Naive thymus-derived CD4-positive, alpha-beta T cell (primary cell): ENCODE measurements at regions not wholly inside any gene's neighbourhood (a gene's known extent, or its start where the extent isn't known, plus 50 kb on each side); places are given as distances from the start of the nearest gene placed in this dataset.

ENCODE experiments used
- ATAC-seq: fragments of 150-1000 bp; cut with Tn5 transposase; 2 replicates; pipeline ENCODE4 v1.10.0; 2021; ENCODE audit warnings: mild to moderate bottlenecking, moderate library complexity
- CTCF ChIA-PET: fragments of 350-600 bp; sonication (Branson Sonifier 250); formaldehyde crosslinking; loops from one replicate; lab custom pipeline; 2021; ENCODE audit warnings: antibody characterized with exemption; lab: Charles Lee
- POLR2A ChIA-PET: fragments of 350-600 bp; sonication (Branson Sonifier 250); formaldehyde crosslinking; loops from one replicate; lab custom pipeline; 2021; ENCODE audit warnings: antibody characterized with exemption, inconsistent platforms; lab: Charles Lee
- DNase-seq, 9 donors: peaks; one replicate each; pipeline versions ENCODE4 v3.0.0 to v3.0.0-alpha.2; 2020 to 2022; ENCODE audit warnings: mixed read lengths in 1 of 9
- H3K27ac ChIP-seq: one replicate; pipeline ENCODE4 v1.7.0; 2013; ENCODE audit warnings: mild to moderate bottlenecking, low read depth, low read length, moderate library complexity
- H3K27me3 ChIP-seq, 2 donors: one replicate each; pipeline ENCODE4 v1.7.0; 2013; ENCODE audit warnings: low read length in 2 of 2, mild to moderate bottlenecking in 2 of 2, moderate library complexity in 2 of 2; ENCODE audit not compliant: control insufficient read depth in 2 of 2, insufficient read depth in 2 of 2
- H3K36me3 ChIP-seq, 3 experiments: 1 replicate in 2 of 3; 2 replicates in 1 of 3; pipeline ENCODE4 v1.7.0; 2013; ENCODE audit warnings: low read length in 3 of 3, mild to moderate bottlenecking in 3 of 3, moderate library complexity in 1 of 3; ENCODE audit not compliant: insufficient read depth in 3 of 3, control insufficient read depth in 2 of 3
- H3K4me1 ChIP-seq, 2 donors: one replicate each; pipeline ENCODE4 v1.7.0; 2013; ENCODE audit warnings: low read length in 2 of 2, mild to moderate bottlenecking in 2 of 2, moderate library complexity in 1 of 2; ENCODE audit not compliant: control insufficient read depth in 2 of 2, insufficient read depth in 2 of 2
- H3K4me3 ChIP-seq: 2 replicates; pipeline ENCODE4 v1.7.0; 2013; ENCODE audit warnings: mild to moderate bottlenecking, low read length
- H3K9me3 ChIP-seq, 3 experiments: 1 replicate in 2 of 3; 2 replicates in 1 of 3; pipeline ENCODE4 v1.7.0; 2013; ENCODE audit warnings: low read length in 3 of 3; ENCODE audit not compliant: control insufficient read depth in 2 of 3
- H3K27ac Mint-ChIP-seq, 9 donors: one replicate each; pipeline ENCODE4 v1.8.0; 2020 to 2022; ENCODE audit warnings: mixed read lengths in 9 of 9, mild to moderate bottlenecking in 8 of 9, moderate library complexity in 5 of 9, inconsistent platforms in 2 of 9
- H3K27me3 Mint-ChIP-seq, 5 donors: one replicate each; pipeline ENCODE4 v1.8.0; 2021 to 2022; ENCODE audit warnings: mixed read lengths in 5 of 5, mild to moderate bottlenecking in 1 of 5
- H3K36me3 Mint-ChIP-seq, 5 donors: one replicate each; pipeline ENCODE4 v1.8.0; 2020 to 2022; ENCODE audit warnings: mixed read lengths in 5 of 5, mild to moderate bottlenecking in 3 of 5, inconsistent platforms in 1 of 5
- H3K4me1 Mint-ChIP-seq, 7 donors: one replicate each; pipeline ENCODE4 v1.8.0; 2020 to 2022; ENCODE audit warnings: mixed read lengths in 7 of 7, mild to moderate bottlenecking in 3 of 7, inconsistent platforms in 1 of 7
- H3K4me3 Mint-ChIP-seq, 10 donors: one replicate each; pipeline ENCODE4 v1.8.0; 2020 to 2022; ENCODE audit warnings: mild to moderate bottlenecking in 10 of 10, mixed read lengths in 10 of 10, moderate library complexity in 6 of 10, inconsistent platforms in 2 of 10
- H3K9me3 Mint-ChIP-seq, 11 donors: one replicate each; pipeline ENCODE4 v1.8.0; 2020 to 2022; ENCODE audit warnings: mixed read lengths in 11 of 11, mild to moderate bottlenecking in 4 of 11, inconsistent platforms in 1 of 11, moderate library complexity in 1 of 11
- intact Hi-C, 2 donors: fragments of 100-400 bp; cut with micrococcal nuclease; formaldehyde crosslinking; loops; one replicate each; pipeline ENCODE4 v1.15.1; 2023

DNA sequence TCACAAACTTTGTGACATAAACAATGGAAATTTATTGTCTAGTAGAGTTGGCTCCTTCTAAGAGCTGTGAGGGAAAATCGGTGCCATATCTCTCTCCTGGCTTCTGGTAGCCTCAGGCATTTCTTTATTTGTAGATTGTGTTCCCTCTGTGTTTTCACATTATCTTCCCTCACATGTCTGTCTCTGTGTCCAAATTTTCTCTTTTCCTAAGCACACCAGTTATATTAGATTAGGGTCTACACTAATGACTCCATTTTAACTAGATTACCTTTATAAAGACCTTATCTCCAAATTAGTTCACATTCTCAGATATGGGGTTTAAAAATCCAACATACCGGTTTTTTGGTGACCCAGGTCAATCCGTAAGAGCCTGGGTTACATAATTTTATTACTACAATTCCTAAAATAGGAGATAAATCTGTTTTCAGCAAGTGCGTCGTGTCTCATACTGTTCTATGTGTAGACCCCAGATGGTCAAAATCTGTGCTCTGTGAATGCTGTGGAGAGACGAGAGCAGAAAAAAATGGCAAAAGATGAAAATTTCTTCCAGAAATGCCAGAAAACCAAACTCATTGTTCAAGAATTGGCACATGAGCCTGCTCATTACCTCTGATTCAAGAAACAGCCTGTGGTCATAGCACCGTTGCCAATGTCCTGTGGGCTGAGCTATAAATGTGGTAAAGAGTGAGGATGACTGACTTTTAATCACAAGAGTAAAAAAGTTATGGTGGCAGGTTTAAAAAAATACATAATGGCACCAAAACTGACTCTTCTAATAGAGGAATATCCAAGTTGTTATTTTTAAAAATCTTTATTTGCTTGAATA, 574.7 kb downstream of the PCDH7 start:
- DNase-seq (no peak), ATAC-seq (no peak)
- CTCF ChIA-PET = no interaction called here
- H3K9me3 Mint-ChIP-seq = peaks cover 0 to 47% (median 5%) of the 10 kb centered on the region in 11 donors
- intact Hi-C loops = no loop called here
- H3K4me1 Mint-ChIP-seq = no peaks in the 10 kb centered on the region
- H3K4me3 ChIP-seq = no peak overlapping the region
- H3K4me3 Mint-ChIP-seq = no peak overlapping the region
- H3K9me3 ChIP-seq = no peaks in the 10 kb centered on the region
- no peaks in the 10 kb centered on the region for H3K27me3 ChIP-seq
- no peaks in the 10 kb centered on the region for H3K27me3 Mint-ChIP-seq
- no peak overlapping the region for H3K27ac Mint-ChIP-seq
- H3K36me3 Mint-ChIP-seq = no peaks in the 10 kb centered on the region
- H3K27ac ChIP-seq = no peak overlapping the region
- POLR2A ChIA-PET = no interaction called here
- no peaks in the 10 kb centered on the region for H3K36me3 ChIP-seq
- H3K4me1 ChIP-seq = no peaks in the 10 kb centered on the region

DNA sequence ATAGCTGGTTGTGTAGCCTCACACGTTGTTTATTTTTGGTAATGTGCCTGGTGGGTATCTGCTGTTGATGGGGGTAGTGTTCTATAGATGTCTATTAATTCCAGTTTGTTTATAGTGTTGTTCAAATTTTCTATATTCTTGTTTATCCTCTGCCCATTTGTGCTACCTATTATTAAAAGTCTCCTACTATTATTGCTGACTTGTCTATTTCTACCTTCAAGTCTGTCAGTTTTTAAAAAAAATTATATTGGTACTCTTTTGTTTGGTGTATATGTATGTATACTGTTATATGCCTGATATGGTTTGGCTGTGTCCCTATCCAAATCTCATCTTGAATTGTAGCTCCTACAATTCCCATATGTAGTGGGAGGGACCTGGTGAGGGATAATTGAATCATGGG, 578.6 kb downstream of the PCDH7 start:
- Histone ChIP-seq H3K27me3 (no peaks in the 10 kb centered on the region), H3K4me1 (no peaks in the 10 kb centered on the region), H3K4me3 (no peak overlapping the region), H3K27ac (no peak overlapping the region), H3K9me3 (no peaks in the 10 kb centered on the region), H3K36me3 (no peaks in the 10 kb centered on the region)
- ChIA-PET CTCF (no interaction called here), POLR2A (no interaction called here)
- peaks cover 0 to 28% (median 5%) of the 10 kb centered on the region in 11 donors for H3K9me3 Mint-ChIP-seq
- intact Hi-C loops = no loop called here
- no peak overlapping the region for H3K4me3 Mint-ChIP-seq
- DNase-seq (no peak), ATAC-seq (no peak)
- no peaks in the 10 kb centered on the region for H3K36me3 Mint-ChIP-seq
- H3K4me1 Mint-ChIP-seq = no peaks in the 10 kb centered on the region
- H3K27me3 Mint-ChIP-seq = no peaks in the 10 kb centered on the region
- H3K27ac Mint-ChIP-seq = no peak overlapping the region

GRCh38 chr4:31307029-31307428, 586.9 kb downstream of the PCDH7 start:
- Mint-ChIP-seq H3K36me3 (no peaks in the 10 kb centered on the region), H3K27ac (no peak overlapping the region), H3K4me3 (no peak overlapping the region), H3K27me3 (no peaks in the 10 kb centered on the region), H3K4me1 (no peaks in the 10 kb centered on the region), H3K9me3 (peaks cover 0 to 15% (median 8%) of the 10 kb centered on the region in 11 donors)
- intact Hi-C loops = no loop called here
- no peaks in the 10 kb centered on the region for H3K9me3 ChIP-seq
- POLR2A ChIA-PET = no interaction called here
- ATAC-seq (no peak), DNase-seq (no peak)
- H3K27me3 ChIP-seq = no peaks in the 10 kb centered on the region
- no peaks in the 10 kb centered on the region for H3K4me1 ChIP-seq
- H3K27ac ChIP-seq = no peak overlapping the region
- no peaks in the 10 kb centered on the region for H3K36me3 ChIP-seq
- CTCF ChIA-PET = interaction anchor here (0.6 kb wide), 1 partner anchor 27 kb away, joined by 3 read pairs; no protein-coding TSS in a partner anchor
- H3K4me3 ChIP-seq = no peak overlapping the region

DNA sequence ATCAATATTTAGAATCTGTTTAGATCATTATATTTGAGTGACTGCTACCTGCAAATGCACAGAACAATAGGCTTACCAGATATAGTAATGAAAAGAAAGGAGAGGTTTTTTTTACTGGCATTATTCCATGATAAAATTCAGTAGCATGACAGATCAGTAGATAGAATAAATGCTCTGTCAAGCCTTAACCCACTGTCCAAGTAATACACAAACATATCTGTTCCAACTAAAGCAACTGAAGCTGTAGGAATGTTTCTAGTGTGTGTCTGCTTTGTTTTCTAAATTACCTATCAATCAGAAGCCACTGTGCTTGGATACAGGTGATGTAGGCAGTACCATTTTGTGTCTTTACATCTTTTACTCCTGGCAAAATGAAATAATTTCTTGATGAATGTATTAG, 604.6 kb downstream of the PCDH7 start:
- H3K4me3 ChIP-seq = no peak overlapping the region
- no peaks in the 10 kb centered on the region for H3K27me3 Mint-ChIP-seq
- H3K4me1 Mint-ChIP-seq = no peaks in the 10 kb centered on the region
- intact Hi-C loops = no loop called here
- H3K36me3 ChIP-seq = no peaks in the 10 kb centered on the region
- H3K4me3 Mint-ChIP-seq = no peak overlapping the region
- ChIA-PET CTCF (no interaction called here), POLR2A (no interaction called here)
- DNase-seq = no peak
- peaks cover 0 to 13% (median 4%) of the 10 kb centered on the region in 11 donors for H3K9me3 Mint-ChIP-seq
- H3K27ac ChIP-seq = no peak overlapping the region
- no peaks in the 10 kb centered on the region for H3K27me3 ChIP-seq
- no peaks in the 10 kb centered on the region for H3K36me3 Mint-ChIP-seq
- no peaks in the 10 kb centered on the region for H3K4me1 ChIP-seq
- no peak for ATAC-seq
- H3K9me3 ChIP-seq = no peaks in the 10 kb centered on the region
- no peak overlapping the region for H3K27ac Mint-ChIP-seq

DNA sequence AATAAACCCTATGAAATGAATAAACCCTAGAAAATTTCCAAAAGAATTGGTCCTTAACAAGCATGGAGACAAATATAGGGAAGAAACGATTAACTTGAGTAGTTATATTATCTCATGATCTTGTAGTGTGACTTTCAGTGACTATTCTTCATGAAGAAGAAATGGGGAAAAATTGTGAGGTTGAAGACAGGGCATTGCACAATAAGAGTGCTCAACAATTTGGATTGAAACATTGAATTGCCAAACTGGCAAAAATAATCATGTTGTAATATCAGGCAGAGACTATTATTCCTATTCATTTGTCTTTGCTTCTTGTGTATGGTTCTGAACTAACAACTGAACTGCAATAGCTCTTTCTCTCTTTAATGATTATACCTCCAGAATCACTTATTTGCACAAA, 605.1 kb downstream of the PCDH7 start:
- no peak overlapping the region for H3K27ac Mint-ChIP-seq
- Histone ChIP-seq H3K27ac (no peak overlapping the region), H3K4me3 (no peak overlapping the region), H3K9me3 (no peaks in the 10 kb centered on the region), H3K4me1 (no peaks in the 10 kb centered on the region), H3K36me3 (no peaks in the 10 kb centered on the region), H3K27me3 (no peaks in the 10 kb centered on the region)
- ATAC-seq (no peak), DNase-seq (no peak)
- ChIA-PET POLR2A (no interaction called here), CTCF (no interaction called here)
- no peaks in the 10 kb centered on the region for H3K27me3 Mint-ChIP-seq
- H3K4me1 Mint-ChIP-seq = no peaks in the 10 kb centered on the region
- no peaks in the 10 kb centered on the region for H3K36me3 Mint-ChIP-seq
- H3K4me3 Mint-ChIP-seq = no peak overlapping the region
- intact Hi-C loops = no loop called here
- H3K9me3 Mint-ChIP-seq = peaks cover 0 to 11% (median 4%) of the 10 kb centered on the region in 11 donors

DNA sequence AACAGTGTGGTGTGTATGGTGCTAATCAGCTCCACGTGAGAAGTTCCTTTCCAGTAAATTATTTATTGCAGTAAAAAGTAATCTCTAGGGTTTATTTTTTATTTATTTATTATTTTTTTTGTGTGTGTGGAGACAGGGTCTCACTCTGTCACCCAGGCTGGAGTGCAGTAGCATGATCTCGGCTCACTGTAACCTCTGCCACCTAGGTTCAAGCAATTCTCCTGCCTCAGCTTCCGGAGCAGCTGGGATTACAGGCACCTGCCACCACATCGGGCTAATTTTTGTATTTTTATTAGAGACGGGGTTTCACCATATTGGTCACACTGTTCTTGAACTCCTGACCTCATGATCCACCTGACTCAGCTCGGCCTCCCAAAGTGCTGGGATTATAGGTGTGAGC, 606.9 kb downstream of the PCDH7 start:
- Mint-ChIP-seq H3K4me1 (no peaks in the 10 kb centered on the region), H3K9me3 (peaks cover 0 to 11% (median 4%) of the 10 kb centered on the region in 11 donors), H3K27me3 (no peaks in the 10 kb centered on the region)

GRCh38 chr4:31328932-31329331, 608.8 kb downstream of the PCDH7 start:
- Mint-ChIP-seq H3K4me1 (no peaks in the 10 kb centered on the region), H3K27me3 (no peaks in the 10 kb centered on the region), H3K4me3 (no peak overlapping the region), H3K27ac (no peak overlapping the region), H3K36me3 (no peaks in the 10 kb centered on the region), H3K9me3 (peaks cover 0 to 9% (median 3%) of the 10 kb centered on the region in 11 donors)
- DNase-seq (no peak), ATAC-seq (no peak)
- H3K4me1 ChIP-seq = no peaks in the 10 kb centered on the region
- H3K4me3 ChIP-seq = no peak overlapping the region
- H3K27ac ChIP-seq = no peak overlapping the region
- intact Hi-C loops = no loop called here
- no peaks in the 10 kb centered on the region for H3K36me3 ChIP-seq
- POLR2A ChIA-PET = no interaction called here
- CTCF ChIA-PET = no interaction called here
- H3K27me3 ChIP-seq = no peaks in the 10 kb centered on the region
- no peaks in the 10 kb centered on the region for H3K9me3 ChIP-seq

More for the DNA sequence above, 606.9 kb downstream of the PCDH7 start:
- intact Hi-C loops = no loop called here
- Histone ChIP-seq H3K27ac (no peak overlapping the region), H3K9me3 (no peaks in the 10 kb centered on the region), H3K36me3 (no peaks in the 10 kb centered on the region), H3K4me3 (no peak overlapping the region), H3K4me1 (no peaks in the 10 kb centered on the region), H3K27me3 (no peaks in the 10 kb centered on the region)
- Mint-ChIP-seq H3K36me3 (no peaks in the 10 kb centered on the region), H3K27ac (no peak overlapping the region), H3K4me3 (no peak overlapping the region)
- POLR2A ChIA-PET = no interaction called here
- ATAC-seq (no peak), DNase-seq (no peak)
- CTCF ChIA-PET = no interaction called here
